ENCODE measurements at regions not wholly inside any gene's neighbourhood (a gene's known extent, or its start where the extent isn't known, plus 50 kb on each side); places are given as distances from the start of the nearest gene placed in this dataset.

DNA sequence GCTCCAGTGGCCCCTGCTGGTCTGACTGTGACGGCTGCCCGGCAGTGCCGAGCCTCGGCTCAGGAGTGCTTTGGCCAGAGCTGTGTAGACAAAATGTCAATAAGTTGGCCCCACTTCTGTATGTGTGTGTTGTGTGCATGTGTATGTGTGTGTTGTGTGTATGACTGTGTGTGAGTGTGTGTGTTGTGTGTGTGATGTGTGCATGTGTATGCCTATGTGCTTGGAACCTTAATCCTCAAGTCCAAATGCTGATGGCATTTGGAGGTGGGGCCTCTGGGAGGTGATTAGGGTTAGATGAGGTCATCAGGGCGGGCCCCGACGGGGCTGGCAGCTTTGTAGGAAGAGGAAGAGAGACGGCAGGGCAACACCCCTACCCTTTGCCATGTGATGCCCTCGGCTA lies 269.0 kb downstream of the DCDC2C start:
- Histone ChIP-seq H3K36me3 (ENCODE audit: insufficient read depth, low read length) (no peaks in the 10 kb centered on the region), H4K20me1 (ENCODE audit: insufficient read depth, low read length, poor library complexity, severe bottlenecking) (no peaks in the 10 kb centered on the region), H3F3A (ENCODE audit: low read depth) (no peaks in the 10 kb centered on the region), H3K4me3 (ENCODE audit: low read length, poor library complexity, severe bottlenecking) (no peak overlapping the region), H3K4me2 (ENCODE audit: low read depth, low read length, poor library complexity, severe bottlenecking) (no peak overlapping the region), H3K9me3 (ENCODE audit: insufficient read depth, low read depth, low read length) (peaks cover 4% of the 10 kb centered on the region; the same call in 1 of the 2 replicates), H3K9ac (ENCODE audit: low read depth, low read length, poor library complexity, severe bottlenecking) (no peak overlapping the region), H3K4me1 (ENCODE audit: insufficient read depth, low read length, poor library complexity, severe bottlenecking) (no peaks in the 10 kb centered on the region), H3K9me2 (replicated peaks; ENCODE audit: low read depth, low read length) (no peaks in the 10 kb centered on the region), H3K27me3 (ENCODE audit: insufficient read depth, low read length, poor library complexity, severe bottlenecking) (no peaks in the 10 kb centered on the region), H3K79me2 (ENCODE audit: insufficient read depth, low read length) (no peaks in the 10 kb centered on the region), H2AFZ (ENCODE audit: low read length) (no peak overlapping the region)
- no peak for TF ChIP-seq EZH2phosphoT487 (IDR thresholded peaks at IDR 0.05; ENCODE audit: borderline replicate concordance)
- TF ChIP-seq, protein P1, sequence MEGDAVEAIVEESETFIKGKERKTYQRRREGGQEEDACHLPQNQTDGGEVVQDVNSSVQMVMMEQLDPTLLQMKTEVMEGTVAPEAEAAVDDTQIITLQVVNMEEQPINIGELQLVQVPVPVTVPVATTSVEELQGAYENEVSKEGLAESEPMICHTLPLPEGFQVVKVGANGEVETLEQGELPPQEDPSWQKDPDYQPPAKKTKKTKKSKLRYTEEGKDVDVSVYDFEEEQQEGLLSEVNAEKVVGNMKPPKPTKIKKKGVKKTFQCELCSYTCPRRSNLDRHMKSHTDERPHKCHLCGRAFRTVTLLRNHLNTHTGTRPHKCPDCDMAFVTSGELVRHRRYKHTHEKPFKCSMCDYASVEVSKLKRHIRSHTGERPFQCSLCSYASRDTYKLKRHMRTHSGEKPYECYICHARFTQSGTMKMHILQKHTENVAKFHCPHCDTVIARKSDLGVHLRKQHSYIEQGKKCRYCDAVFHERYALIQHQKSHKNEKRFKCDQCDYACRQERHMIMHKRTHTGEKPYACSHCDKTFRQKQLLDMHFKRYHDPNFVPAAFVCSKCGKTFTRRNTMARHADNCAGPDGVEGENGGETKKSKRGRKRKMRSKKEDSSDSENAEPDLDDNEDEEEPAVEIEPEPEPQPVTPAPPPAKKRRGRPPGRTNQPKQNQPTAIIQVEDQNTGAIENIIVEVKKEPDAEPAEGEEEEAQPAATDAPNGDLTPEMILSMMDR (conservative IDR thresholded peaks at IDR 0.05; ENCODE audit: low read length), result no peak

DNA sequence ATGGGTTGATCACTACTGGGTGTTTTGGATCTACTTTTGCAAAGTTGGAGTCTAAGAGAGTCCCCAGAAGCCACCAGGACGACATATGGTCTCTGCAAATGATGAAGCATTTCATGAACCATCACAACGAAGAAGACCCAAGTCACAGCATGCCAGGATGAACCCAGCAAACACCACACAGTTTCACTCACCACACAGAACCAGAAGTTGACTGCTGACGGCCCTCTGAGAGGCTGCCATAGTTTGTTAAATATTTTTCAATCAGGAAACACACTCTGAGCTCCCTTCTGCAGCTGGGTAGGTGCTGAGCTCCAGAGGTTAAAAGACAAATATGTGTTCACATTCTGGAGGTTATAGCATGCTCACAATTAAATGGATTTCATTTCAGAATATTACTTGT lies 271.4 kb downstream of the DCDC2C start:
- H3K79me2 ChIP-seq (ENCODE audit: insufficient read depth, low read length), result no peaks in the 10 kb centered on the region
- no peaks in the 10 kb centered on the region for H3K9me2 ChIP-seq (replicated peaks; ENCODE audit: low read depth, low read length)
- no peaks in the 10 kb centered on the region for H4K20me1 ChIP-seq (ENCODE audit: insufficient read depth, low read length, poor library complexity, severe bottlenecking)
- H3K4me1 ChIP-seq (ENCODE audit: insufficient read depth, low read length, poor library complexity, severe bottlenecking), result no peaks in the 10 kb centered on the region
- no peaks in the 10 kb centered on the region for H3K27me3 ChIP-seq (ENCODE audit: insufficient read depth, low read length, poor library complexity, severe bottlenecking)
- no peaks in the 10 kb centered on the region for H3F3A ChIP-seq (ENCODE audit: low read depth)
- H3K9ac ChIP-seq (ENCODE audit: low read depth, low read length, poor library complexity, severe bottlenecking), result no peak overlapping the region
- no peak overlapping the region for H2AFZ ChIP-seq (ENCODE audit: low read length)
- no peak overlapping the region for H3K4me2 ChIP-seq (ENCODE audit: low read depth, low read length, poor library complexity, severe bottlenecking)
- H3K36me3 ChIP-seq (ENCODE audit: insufficient read depth, low read length), result no peaks in the 10 kb centered on the region
- H3K4me3 ChIP-seq (ENCODE audit: low read length, poor library complexity, severe bottlenecking), result no peak overlapping the region
- peaks cover 4% of the 10 kb centered on the region; the same call in 1 of the 2 replicates for H3K9me3 ChIP-seq (ENCODE audit: insufficient read depth, low read depth, low read length)
- TF ChIP-seq, protein P1 (conservative IDR thresholded peaks at IDR 0.05; ENCODE audit: low read length), result no peak
- no peak for TF ChIP-seq EZH2phosphoT487 (IDR thresholded peaks at IDR 0.05; ENCODE audit: borderline replicate concordance)

DNA sequence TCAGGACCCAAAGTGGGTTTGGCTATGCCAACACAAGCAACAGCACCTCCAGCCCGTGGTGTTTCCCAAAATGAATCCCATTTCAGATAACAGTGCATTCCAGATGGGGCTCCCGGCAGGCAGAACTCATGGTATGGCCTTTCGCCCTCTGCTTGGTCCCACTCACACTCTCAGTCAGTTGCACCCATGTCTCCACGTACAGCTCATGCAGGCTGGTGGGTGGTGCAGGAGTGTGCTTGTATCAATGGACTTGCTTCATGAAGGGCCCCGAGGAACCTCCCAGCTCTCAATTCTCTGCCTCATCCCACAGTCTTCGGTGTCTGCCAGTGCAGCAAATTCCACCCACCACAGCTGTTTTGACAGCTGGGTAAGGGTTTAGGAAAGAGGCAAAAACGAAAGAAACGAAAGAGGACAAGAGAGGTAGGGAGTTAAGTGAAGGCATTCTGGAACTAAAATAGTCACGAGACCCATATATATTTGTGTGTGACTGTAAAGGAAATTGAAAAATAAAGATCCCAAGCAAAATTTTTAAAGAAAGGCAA lies 278.1 kb downstream of the DCDC2C start:
- no peak overlapping the region for H3K4me3 ChIP-seq (ENCODE audit: low read length, poor library complexity, severe bottlenecking)
- H3K27me3 ChIP-seq (ENCODE audit: insufficient read depth, low read length, poor library complexity, severe bottlenecking), result no peaks in the 10 kb centered on the region
- TF ChIP-seq EZH2phosphoT487 (IDR thresholded peaks at IDR 0.05; ENCODE audit: borderline replicate concordance), result no peak
- TF ChIP-seq, protein P1 (conservative IDR thresholded peaks at IDR 0.05; ENCODE audit: low read length), result no peak
- H4K20me1 ChIP-seq (ENCODE audit: insufficient read depth, low read length, poor library complexity, severe bottlenecking), result no peaks in the 10 kb centered on the region
- no peaks in the 10 kb centered on the region for H3K79me2 ChIP-seq (ENCODE audit: insufficient read depth, low read length)
- no peaks in the 10 kb centered on the region for H3K36me3 ChIP-seq (ENCODE audit: insufficient read depth, low read length)
- no peaks in the 10 kb centered on the region for H3K9me2 ChIP-seq (replicated peaks; ENCODE audit: low read depth, low read length)
- H3K9me3 ChIP-seq (ENCODE audit: insufficient read depth, low read depth, low read length), result no peaks in the 10 kb centered on the region
- H2AFZ ChIP-seq (ENCODE audit: low read length), result no peak overlapping the region
- H3K4me2 ChIP-seq (ENCODE audit: low read depth, low read length, poor library complexity, severe bottlenecking), result no peak overlapping the region
- no peaks in the 10 kb centered on the region for H3F3A ChIP-seq (ENCODE audit: low read depth)
- H3K4me1 ChIP-seq (ENCODE audit: insufficient read depth, low read length, poor library complexity, severe bottlenecking), result no peaks in the 10 kb centered on the region
- H3K9ac ChIP-seq (ENCODE audit: low read depth, low read length, poor library complexity, severe bottlenecking), result no peak overlapping the region
